Midbrain (tissue), 1 donor: ENCODE measurements at regions not wholly inside any gene's neighbourhood (a gene's known extent, or its start where the extent isn't known, plus 50 kb on each side); places are given as distances from the start of the nearest gene placed in this dataset.

Experiments
- DNase-seq: peaks from one replicate; lab custom pipeline; 2025; lab: John Stamatoyannopoulos, UW

GRCh38 chr10:124146483-124146882 is 53.1 kb upstream of the CHST15 start:
- DNase-seq = no peak

GRCh38 chr10:124145109-124145870 is 51.9 kb upstream of the CHST15 start:
- peak; percentile 19 for DNase-seq

- DNase-seq = no peak
Measured at GRCh38 chr10:124144536-124144935, 51.1 kb upstream of the CHST15 start.

- DNase-seq = no peak
Measured at GRCh38 chr10:124143721-124144120, 50.3 kb upstream of the CHST15 start.
